ENCODE measurements at regions not wholly inside any gene's neighbourhood (a gene's known extent, or its start where the extent isn't known, plus 50 kb on each side); places are given as distances from the start of the nearest gene placed in this dataset.
A peak's percentile ranks its signal among the peaks of the same experiment; 100 is the strongest.
"Not testable (repeated sequence)": the region's sequence is repeated elsewhere in the genome, so short reads cannot be mapped to it uniquely, and the experiment has no call there.

- H3K9ac ChIP-seq (ENCODE audit: insufficient read length): no peak overlapping the region
- H3K27ac ChIP-seq: no peak overlapping the region
- no peaks in the 10 kb centered on the region for H3K36me3 ChIP-seq (ENCODE audit: insufficient read depth, low read length)
- no peak overlapping the region for H3K4me3 ChIP-seq
- H3K9me3 ChIP-seq (ENCODE audit: low read depth, low read length): no peaks in the 10 kb centered on the region
- no peak for DNase-seq (ENCODE audit: low read depth, low spot score)
- TF ChIP-seq POLR2AphosphoS5 (IDR thresholded peaks at IDR 0.05; ENCODE audit: borderline replicate concordance, low read depth, low read length) (no peak), EZH2 (IDR thresholded peaks at IDR 0.05) (no peak), FOXP2 (optimal IDR thresholded peaks at IDR 0.05; ENCODE audit: control extremely low read depth, extremely low read length, insufficient read depth) (no peak)
These were observed 310.5 kb downstream of the NUF2 start for GRCh38 chr1:163632269-163632668.

- DNase-seq (ENCODE audit: low read depth, low spot score): no peak
- no peak overlapping the region for H3K4me3 ChIP-seq
- H3K9me3 ChIP-seq (ENCODE audit: low read depth, low read length): no peaks in the 10 kb centered on the region
- no peaks in the 10 kb centered on the region for H3K36me3 ChIP-seq (ENCODE audit: insufficient read depth, low read length)
- H3K9ac ChIP-seq (ENCODE audit: insufficient read length): no peak overlapping the region
- no peak overlapping the region for H3K27ac ChIP-seq
- TF ChIP-seq EZH2 (IDR thresholded peaks at IDR 0.05): no peak
- no peak for TF ChIP-seq POLR2AphosphoS5 (IDR thresholded peaks at IDR 0.05; ENCODE audit: borderline replicate concordance, low read depth, low read length)
- TF ChIP-seq FOXP2 (optimal IDR thresholded peaks at IDR 0.05; ENCODE audit: control extremely low read depth, extremely low read length, insufficient read depth): no peak
These were observed 311.6 kb downstream of the NUF2 start for GRCh38 chr1:163633366-163633765.

GRCh38 chr1:163645676-163646075 is 323.9 kb downstream of the NUF2 start:
- not testable (repeated sequence) for H3K27ac ChIP-seq; H3K36me3 ChIP-seq (ENCODE audit: insufficient read depth, low read length); H3K9ac ChIP-seq (ENCODE audit: insufficient read length); H3K9me3 ChIP-seq (ENCODE audit: low read depth, low read length); DNase-seq (ENCODE audit: low read depth, low spot score); H3K4me3 ChIP-seq

- Histone ChIP-seq H3K36me3 (ENCODE audit: insufficient read depth, low read length) (no peaks in the 10 kb centered on the region), H3K27ac (peak overlapping the region; percentile 67), H3K4me3 (peak overlapping the region; percentile 33; the same call in 1 of the 2 replicates), H3K9ac (ENCODE audit: insufficient read length) (no peak overlapping the region), H3K9me3 (ENCODE audit: low read depth, low read length) (no peaks in the 10 kb centered on the region)
- DNase-seq (ENCODE audit: low read depth, low spot score): peak; percentile 94
- no peak for TF ChIP-seq EZH2 (IDR thresholded peaks at IDR 0.05)
- peak; percentile 88 for TF ChIP-seq FOXP2 (optimal IDR thresholded peaks at IDR 0.05; ENCODE audit: control extremely low read depth, extremely low read length, insufficient read depth)
- TF ChIP-seq POLR2AphosphoS5 (IDR thresholded peaks at IDR 0.05; ENCODE audit: borderline replicate concordance, low read depth, low read length): peak; percentile 54; the same call in 1 of the 2 replicates
These were observed 328.9 kb downstream of the NUF2 start for GRCh38 chr1:163650624-163651023.

- Histone ChIP-seq H3K36me3 (ENCODE audit: insufficient read depth, low read length) (no peaks in the 10 kb centered on the region), H3K4me3 (no peak overlapping the region), H3K9ac (ENCODE audit: insufficient read length) (no peak overlapping the region), H3K27ac (no peak overlapping the region), H3K9me3 (ENCODE audit: low read depth, low read length) (no peaks in the 10 kb centered on the region)
- no peak for DNase-seq (ENCODE audit: low read depth, low spot score)
- TF ChIP-seq POLR2AphosphoS5 (IDR thresholded peaks at IDR 0.05; ENCODE audit: borderline replicate concordance, low read depth, low read length) (no peak), FOXP2 (optimal IDR thresholded peaks at IDR 0.05; ENCODE audit: control extremely low read depth, extremely low read length, insufficient read depth) (no peak)
These were observed 330.7 kb downstream of the NUF2 start for GRCh38 chr1:163652441-163652840.

GRCh38 chr1:163655565-163655964 is 333.8 kb downstream of the NUF2 start:
- Histone ChIP-seq H3K4me3 (no peak overlapping the region), H3K27ac (no peak overlapping the region), H3K9ac (ENCODE audit: insufficient read length) (no peak overlapping the region), H3K36me3 (ENCODE audit: insufficient read depth, low read length) (no peaks in the 10 kb centered on the region), H3K9me3 (ENCODE audit: low read depth, low read length) (no peaks in the 10 kb centered on the region; the same call in 1 of the 2 replicates)
- DNase-seq (ENCODE audit: low read depth, low spot score): no peak
- TF ChIP-seq FOXP2 (optimal IDR thresholded peaks at IDR 0.05; ENCODE audit: control extremely low read depth, extremely low read length, insufficient read depth) (no peak), POLR2AphosphoS5 (IDR thresholded peaks at IDR 0.05; ENCODE audit: borderline replicate concordance, low read depth, low read length) (no peak), EZH2 (IDR thresholded peaks at IDR 0.05) (no peak)

GRCh38 chr1:163656095-163656759 is 334.5 kb downstream of the NUF2 start:
- peak overlapping the region; percentile 59; the same call in 1 of the 2 replicates for H3K27ac ChIP-seq
- no peak for DNase-seq (ENCODE audit: low read depth, low spot score)

GRCh38 chr1:163657719-163658118 is 336.0 kb downstream of the NUF2 start:
- Histone ChIP-seq H3K9me3 (ENCODE audit: low read depth, low read length) (no peaks in the 10 kb centered on the region; the same call in 1 of the 2 replicates), H3K27ac (no peak overlapping the region), H3K36me3 (ENCODE audit: insufficient read depth, low read length) (no peaks in the 10 kb centered on the region), H3K4me3 (no peak overlapping the region), H3K9ac (ENCODE audit: insufficient read length) (no peak overlapping the region)
- no peak for TF ChIP-seq POLR2AphosphoS5 (IDR thresholded peaks at IDR 0.05; ENCODE audit: borderline replicate concordance, low read depth, low read length)
- no peak for TF ChIP-seq EZH2 (IDR thresholded peaks at IDR 0.05)
- TF ChIP-seq FOXP2 (optimal IDR thresholded peaks at IDR 0.05; ENCODE audit: control extremely low read depth, extremely low read length, insufficient read depth): no peak
- no peak for DNase-seq (ENCODE audit: low read depth, low spot score)

More at GRCh38 chr1:163656095-163656759, 334.5 kb downstream of the NUF2 start:
- Histone ChIP-seq H3K9ac (ENCODE audit: insufficient read length) (peak overlapping the region; percentile 35), H3K4me3 (peak overlapping the region; percentile 50), H3K9me3 (ENCODE audit: low read depth, low read length) (no peaks in the 10 kb centered on the region; the same call in 1 of the 2 replicates), H3K36me3 (ENCODE audit: insufficient read depth, low read length) (no peaks in the 10 kb centered on the region)
- TF ChIP-seq EZH2 (IDR thresholded peaks at IDR 0.05) (no peak), FOXP2 (optimal IDR thresholded peaks at IDR 0.05; ENCODE audit: control extremely low read depth, extremely low read length, insufficient read depth) (no peak), POLR2AphosphoS5 (IDR thresholded peaks at IDR 0.05; ENCODE audit: borderline replicate concordance, low read depth, low read length) (no peak; the same call in 1 of the 2 replicates)

GRCh38 chr1:163661391-163661790 is 339.6 kb downstream of the NUF2 start:
- Histone ChIP-seq H3K27ac (no peak overlapping the region), H3K9ac (ENCODE audit: insufficient read length) (no peak overlapping the region), H3K4me3 (no peak overlapping the region), H3K9me3 (ENCODE audit: low read depth, low read length) (no peaks in the 10 kb centered on the region; the same call in 1 of the 2 replicates), H3K36me3 (ENCODE audit: insufficient read depth, low read length) (no peaks in the 10 kb centered on the region)
- TF ChIP-seq FOXP2 (optimal IDR thresholded peaks at IDR 0.05; ENCODE audit: control extremely low read depth, extremely low read length, insufficient read depth): no peak
- TF ChIP-seq EZH2 (IDR thresholded peaks at IDR 0.05): no peak
- no peak for TF ChIP-seq POLR2AphosphoS5 (IDR thresholded peaks at IDR 0.05; ENCODE audit: borderline replicate concordance, low read depth, low read length)
- DNase-seq (ENCODE audit: low read depth, low spot score): no peak
